ENCODE measurements at regions not wholly inside any gene's neighbourhood (a gene's known extent, or its start where the extent isn't known, plus 50 kb on each side); places are given as distances from the start of the nearest gene placed in this dataset.

DNA sequence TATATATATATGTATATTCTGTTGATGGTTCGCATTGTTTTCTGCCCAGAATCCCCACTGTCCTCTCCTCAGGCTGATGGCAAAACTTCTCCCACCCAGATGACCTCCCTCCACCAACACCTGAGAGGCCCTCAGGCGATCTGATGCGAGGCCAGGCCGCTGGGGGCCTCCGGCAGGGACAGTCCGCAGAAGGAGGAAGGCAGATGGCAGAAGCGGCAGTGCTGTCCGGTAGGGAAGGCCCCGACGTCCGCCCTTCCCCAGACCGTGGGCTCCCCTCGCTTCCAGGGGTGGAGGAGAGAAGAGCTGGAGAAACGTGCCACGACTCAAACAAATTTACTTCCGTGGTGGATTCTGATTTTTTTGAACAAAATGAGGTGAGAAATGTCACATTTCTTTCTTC lies 178.3 kb upstream of the RGS6 start:
- intact Hi-C loops (cut with DNase I) = loop anchor here (2.0 kb wide), 2 partner anchors 433 to 615 kb away; partner anchors contain the start of gene SIPA1L1

DNA sequence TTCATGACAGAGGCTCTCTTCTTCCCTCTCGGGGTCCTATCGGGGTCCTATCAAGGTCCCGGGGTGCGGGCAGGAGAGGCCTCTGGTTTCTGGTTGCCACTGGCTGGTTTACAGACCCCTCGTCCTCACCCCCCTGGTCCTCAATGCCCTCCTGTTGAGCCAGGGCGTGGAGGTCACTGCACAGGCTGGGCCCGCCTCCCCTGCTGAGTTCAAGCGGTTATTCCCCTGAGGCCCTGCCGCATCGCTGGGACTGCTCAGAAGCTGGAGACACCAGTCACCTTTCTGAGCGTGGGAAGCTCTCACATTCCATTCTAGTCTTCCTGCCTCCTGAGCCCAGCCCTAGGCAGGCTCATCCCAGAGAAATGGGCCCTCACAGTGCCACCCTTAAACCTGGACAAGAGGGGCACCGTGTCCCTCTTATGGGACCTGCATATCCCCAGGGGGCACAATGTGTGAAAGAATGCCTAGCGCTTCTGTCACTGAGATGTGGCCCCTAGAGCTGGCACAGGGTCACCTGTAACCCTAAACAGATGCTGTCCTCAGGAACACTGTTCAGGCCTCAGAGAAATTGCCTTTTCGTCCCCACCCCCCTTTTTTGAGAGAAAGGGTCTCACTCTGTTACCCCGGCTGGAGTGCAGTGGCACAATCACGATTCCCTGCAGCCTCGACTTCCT lies 177.7 kb upstream of the RGS6 start:
- H3K36me3 ChIP-seq = no peaks in the 10 kb centered on the region
- no peak overlapping the region for H3K4me3 ChIP-seq (replicated peaks in 1 of 3)
- intact Hi-C loops (cut with DNase I) = no loop called here
- peaks cover 0 to 2% of the 10 kb centered on the region in 2 donors for H3K4me1 ChIP-seq
- WGBS, 2 donors = 87 to 89% methylated on average over 16 to 17 of the region's 17 CpGs
- no peak overlapping the region for H3K27ac ChIP-seq
- no peaks in the 10 kb centered on the region for H3K9me3 ChIP-seq
- DNase-seq = no peak
- H3K27me3 ChIP-seq = no peaks in the 10 kb centered on the region
- TF ChIP-seq, protein P1, sequence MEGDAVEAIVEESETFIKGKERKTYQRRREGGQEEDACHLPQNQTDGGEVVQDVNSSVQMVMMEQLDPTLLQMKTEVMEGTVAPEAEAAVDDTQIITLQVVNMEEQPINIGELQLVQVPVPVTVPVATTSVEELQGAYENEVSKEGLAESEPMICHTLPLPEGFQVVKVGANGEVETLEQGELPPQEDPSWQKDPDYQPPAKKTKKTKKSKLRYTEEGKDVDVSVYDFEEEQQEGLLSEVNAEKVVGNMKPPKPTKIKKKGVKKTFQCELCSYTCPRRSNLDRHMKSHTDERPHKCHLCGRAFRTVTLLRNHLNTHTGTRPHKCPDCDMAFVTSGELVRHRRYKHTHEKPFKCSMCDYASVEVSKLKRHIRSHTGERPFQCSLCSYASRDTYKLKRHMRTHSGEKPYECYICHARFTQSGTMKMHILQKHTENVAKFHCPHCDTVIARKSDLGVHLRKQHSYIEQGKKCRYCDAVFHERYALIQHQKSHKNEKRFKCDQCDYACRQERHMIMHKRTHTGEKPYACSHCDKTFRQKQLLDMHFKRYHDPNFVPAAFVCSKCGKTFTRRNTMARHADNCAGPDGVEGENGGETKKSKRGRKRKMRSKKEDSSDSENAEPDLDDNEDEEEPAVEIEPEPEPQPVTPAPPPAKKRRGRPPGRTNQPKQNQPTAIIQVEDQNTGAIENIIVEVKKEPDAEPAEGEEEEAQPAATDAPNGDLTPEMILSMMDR (IDR thresholded peaks at IDR 0.05) = no peak
- no peak for TF ChIP-seq POLR2A (IDR thresholded peaks at IDR 0.05)

More for the DNA sequence above, 178.3 kb upstream of the RGS6 start:
- WGBS, 2 donors = 91 to 96% methylated on average over 15 to 16 of the region's 16 CpGs
- Histone ChIP-seq H3K27ac (no peak overlapping the region), H3K9me3 (no peaks in the 10 kb centered on the region), H3K4me3 (replicated peaks in 1 of 3) (no peak overlapping the region), H3K27me3 (no peaks in the 10 kb centered on the region), H3K36me3 (no peaks in the 10 kb centered on the region), H3K4me1 (peaks cover 0 to 2% of the 10 kb centered on the region in 2 donors)
- DNase-seq = no peak
- TF ChIP-seq POLR2A (IDR thresholded peaks at IDR 0.05) = no peak
- TF ChIP-seq, protein P1 (IDR thresholded peaks at IDR 0.05) = no peak

DNA sequence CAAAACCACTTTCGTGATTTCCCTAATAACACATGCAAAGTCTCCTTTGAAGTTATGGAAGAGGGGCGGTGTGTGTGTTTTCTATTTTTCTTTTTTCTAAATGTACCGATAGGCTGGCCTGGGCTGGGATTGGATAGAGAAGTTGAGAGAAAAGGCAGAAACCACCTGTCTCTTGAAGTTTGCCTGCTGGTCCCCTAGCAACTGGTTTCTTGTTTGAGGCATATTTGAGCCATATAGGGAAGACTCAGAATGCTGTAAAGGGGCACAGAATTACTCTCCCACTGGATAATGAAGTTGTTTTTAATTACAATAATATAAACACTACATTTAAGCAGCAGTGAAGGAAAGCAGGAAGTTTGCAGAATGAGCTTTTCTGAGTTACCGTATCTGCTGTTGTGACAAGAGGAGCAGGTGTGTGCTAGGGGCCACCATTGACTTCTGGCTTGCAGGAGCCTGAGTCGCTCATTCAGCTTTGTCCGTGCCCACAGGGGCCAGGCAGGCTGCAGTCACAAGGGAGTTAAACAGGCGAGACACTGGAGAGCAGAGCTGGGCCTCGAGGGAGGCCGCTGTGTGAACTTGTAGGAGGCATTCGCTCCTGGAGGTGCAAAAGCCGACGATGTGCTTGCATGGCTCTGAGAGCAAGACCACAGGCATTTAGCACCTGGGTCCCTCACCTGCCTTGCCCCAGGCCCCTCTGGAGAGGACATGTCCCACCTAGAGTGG lies 173.8 kb upstream of the RGS6 start:
- no peaks in the 10 kb centered on the region for H3K27me3 ChIP-seq
- intact Hi-C loops (cut with DNase I) = no loop called here
- TF ChIP-seq, protein P1 (IDR thresholded peaks at IDR 0.05) = no peak
- no peak for TF ChIP-seq POLR2A (IDR thresholded peaks at IDR 0.05)
- H3K9me3 ChIP-seq = no peaks in the 10 kb centered on the region
- 79 to 80% methylated on average over 10 to 12 of the region's 12 CpGs for WGBS, 2 donors
- DNase-seq = no peak
- no peaks in the 10 kb centered on the region for H3K4me1 ChIP-seq
- no peak overlapping the region for H3K4me3 ChIP-seq (replicated peaks in 1 of 3)
- H3K27ac ChIP-seq = no peak overlapping the region
- H3K36me3 ChIP-seq = no peaks in the 10 kb centered on the region

DNA sequence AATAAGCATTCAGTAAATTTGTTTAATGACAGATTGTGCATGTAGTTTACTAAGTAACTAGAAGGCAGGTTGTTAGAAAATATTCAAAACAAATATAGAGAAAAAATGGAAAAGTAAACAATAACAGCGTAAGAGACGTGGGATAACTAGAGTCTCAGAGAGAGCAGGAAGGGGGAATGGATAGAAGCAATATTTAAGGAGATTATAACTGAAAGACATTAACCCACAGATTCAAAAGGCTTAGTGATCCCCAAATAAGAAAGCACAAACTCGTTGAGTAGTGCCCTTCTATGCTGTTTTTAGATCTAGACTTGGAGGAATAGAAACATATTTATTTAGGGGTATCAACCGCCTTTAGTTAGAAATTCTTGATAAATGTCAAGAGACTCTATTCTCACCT lies 169.7 kb upstream of the RGS6 start:
- Histone ChIP-seq H3K4me3 (replicated peaks in 1 of 3) (no peak overlapping the region), H3K36me3 (no peaks in the 10 kb centered on the region), H3K27ac (no peak overlapping the region), H3K9me3 (no peaks in the 10 kb centered on the region), H3K4me1 (no peaks in the 10 kb centered on the region), H3K27me3 (no peaks in the 10 kb centered on the region)
- intact Hi-C loops (cut with DNase I) = no loop called here
- no peak for TF ChIP-seq POLR2A (IDR thresholded peaks at IDR 0.05)
- TF ChIP-seq, protein P1 (IDR thresholded peaks at IDR 0.05) = no peak
- 84 to 93% methylated on average over 4 of the region's 4 CpGs for WGBS, 2 donors
- DNase-seq = no peak
